Astrocyte (in vitro differentiated cells and primary cell): ENCODE measurements at regions not wholly inside any gene's neighbourhood (a gene's known extent, or its start where the extent isn't known, plus 50 kb on each side); places are given as distances from the start of the nearest gene placed in this dataset.

Experiments used
- CTCF ChIP-seq: IDR thresholded peaks from 2 replicates; pipeline ENCODE4 v1.5.1; 2011; ENCODE audit warnings: low read depth, mild to moderate bottlenecking, inconsistent platforms, low read length, moderate library complexity; ENCODE audit not compliant: insufficient read depth
- EZH2 ChIP-seq: IDR thresholded peaks from 2 replicates; pipeline ENCODE4 v1.6.1; 2012; ENCODE audit warnings: mild to moderate bottlenecking, low read length, inconsistent platforms; ENCODE audit not compliant: insufficient read depth

GRCh38 chr16:64287655-64288528, 834.0 kb downstream of the CDH11 start:
- TF ChIP-seq EZH2 (no peak), CTCF (no peak)
